Suppressor macrophage treated with lipopolysaccharide for 1 hour (primary cell): ENCODE measurements at regions not wholly inside any gene's neighbourhood (a gene's known extent, or its start where the extent isn't known, plus 50 kb on each side); places are given as distances from the start of the nearest gene placed in this dataset.
"Not testable (repeated sequence)": the region's sequence is repeated elsewhere in the genome, so short reads cannot be mapped to it uniquely, and the experiment has no call there.

Experiments used
- DNase-seq, 3 donors: peaks; one replicate each; pipeline ENCODE4 v3.0.0-alpha.2; 2020 to 2022

DNA sequence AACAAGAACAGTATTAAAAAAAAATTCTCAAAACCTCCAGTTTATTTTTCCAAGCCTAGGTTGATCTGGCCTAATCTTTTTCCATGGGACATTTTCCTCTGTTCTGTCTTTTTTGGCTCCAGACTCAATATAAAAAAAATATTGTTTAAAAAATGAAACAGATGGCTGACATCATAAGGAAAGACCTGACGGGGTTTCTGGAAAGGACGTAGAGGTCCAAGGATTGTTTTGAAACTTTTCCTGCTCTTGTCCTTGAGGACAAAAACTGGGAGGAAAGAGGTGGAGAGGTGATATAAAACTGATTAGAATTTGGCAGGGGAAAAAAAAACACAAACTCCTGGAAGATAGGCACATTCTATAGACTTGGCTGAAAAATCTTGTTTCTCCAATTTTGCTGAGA is 211.4 kb upstream of the CDH11 start:
- DNase-seq, result no peak

DNA sequence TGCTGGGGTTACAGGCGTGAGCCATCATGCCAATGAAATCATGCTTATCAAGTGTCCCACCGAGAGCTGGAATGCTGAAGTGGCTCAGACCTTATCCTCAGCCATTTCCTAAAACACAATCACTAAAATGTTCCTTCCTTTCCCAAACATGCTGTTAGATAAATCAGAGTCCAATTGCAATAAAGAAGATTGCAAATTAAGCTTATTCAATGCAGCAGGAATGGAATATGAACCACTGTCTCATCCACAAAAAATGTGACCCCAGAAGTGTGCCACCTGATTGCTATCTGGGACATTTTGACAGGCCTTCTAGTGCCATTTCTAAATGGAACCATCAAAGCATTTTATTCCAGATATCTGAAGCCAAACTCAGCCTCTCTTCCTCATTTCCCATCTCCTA is 205.5 kb upstream of the CDH11 start:
- no peak for DNase-seq

DNA sequence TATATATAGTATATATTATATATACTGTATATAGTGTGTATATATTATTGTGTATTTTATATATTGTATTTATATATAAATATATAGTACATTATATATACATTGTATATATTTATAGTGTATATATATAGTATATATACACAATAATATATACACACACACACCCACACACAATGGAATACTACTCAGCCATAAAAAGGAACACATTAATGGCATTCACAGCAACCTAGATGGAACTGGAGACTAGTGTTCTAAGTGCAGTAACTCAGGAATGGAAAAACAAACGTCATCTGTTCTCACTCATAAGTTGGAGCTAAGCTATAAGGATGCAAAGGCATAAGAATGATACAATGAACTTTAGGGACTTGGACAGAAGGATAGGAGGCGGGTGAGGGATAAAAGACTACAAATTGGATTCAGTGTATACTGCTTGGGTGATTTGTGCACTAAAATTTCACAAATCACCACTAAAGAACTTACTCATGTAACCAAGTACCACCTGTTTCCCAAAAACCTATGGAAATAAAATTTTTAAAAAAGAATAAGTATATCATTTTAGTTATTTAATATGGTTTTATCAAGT is 201.9 kb upstream of the CDH11 start:
- no peak for DNase-seq

DNA sequence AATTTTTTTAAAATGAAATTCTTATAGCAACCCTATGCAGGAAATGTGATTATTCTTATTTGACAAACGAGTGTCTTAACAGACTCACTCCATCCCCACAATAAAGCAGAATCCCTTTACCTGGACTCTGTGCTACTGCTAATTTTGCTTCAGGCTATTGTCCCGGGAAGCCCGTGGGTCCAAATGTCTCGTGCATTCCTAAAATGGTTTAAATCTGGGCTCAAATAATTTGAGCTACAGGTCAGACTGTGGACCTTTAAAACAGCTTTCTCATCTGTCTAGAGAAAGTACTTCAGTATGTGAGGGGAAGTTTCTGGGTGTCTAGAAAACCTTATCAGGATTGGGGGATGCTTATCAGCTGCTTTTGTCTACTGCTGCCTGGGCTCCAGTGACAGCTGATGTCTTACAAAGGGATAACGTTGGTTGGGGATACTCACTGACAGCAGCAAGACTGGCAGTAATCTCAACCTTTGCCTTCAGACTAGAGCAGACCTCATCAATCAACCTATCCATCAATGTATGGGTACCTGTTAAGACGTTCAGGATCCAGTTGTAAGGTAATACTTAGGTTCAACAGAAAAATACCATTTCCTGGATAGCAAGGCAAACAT is 197.9 kb upstream of the CDH11 start:
- no peak for DNase-seq

DNA sequence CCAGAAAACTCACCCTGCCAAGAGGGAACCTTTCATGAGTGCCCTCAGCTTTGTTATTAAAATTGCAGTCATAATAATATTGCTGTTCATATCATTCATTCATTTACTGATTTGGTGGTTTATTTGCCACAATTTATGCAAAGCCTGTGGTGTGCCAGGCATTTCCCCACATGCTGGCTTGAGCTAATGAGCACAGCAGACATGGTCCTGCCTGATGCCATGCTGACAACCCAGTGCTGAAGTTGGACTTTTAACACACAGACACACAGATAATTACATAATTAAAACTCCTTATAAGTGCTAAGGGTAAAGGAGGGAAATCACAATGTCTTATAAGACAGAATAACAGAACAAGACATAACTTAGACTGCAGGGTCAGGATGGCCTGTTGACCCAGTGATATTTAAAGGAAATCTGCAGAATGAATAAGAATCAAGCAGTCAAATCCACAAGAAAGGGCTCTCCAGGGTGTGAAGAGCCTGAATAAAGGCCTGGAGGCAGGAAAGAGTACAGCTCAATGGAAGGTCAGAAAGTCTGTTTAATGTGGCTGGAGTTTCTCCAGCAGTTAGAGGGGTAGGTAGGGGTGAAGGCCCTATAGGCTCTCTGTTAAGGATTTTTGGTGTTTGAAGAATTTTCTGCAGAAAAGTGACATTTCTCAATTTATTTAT is 196.9 kb upstream of the CDH11 start:
- no peak for DNase-seq

DNA sequence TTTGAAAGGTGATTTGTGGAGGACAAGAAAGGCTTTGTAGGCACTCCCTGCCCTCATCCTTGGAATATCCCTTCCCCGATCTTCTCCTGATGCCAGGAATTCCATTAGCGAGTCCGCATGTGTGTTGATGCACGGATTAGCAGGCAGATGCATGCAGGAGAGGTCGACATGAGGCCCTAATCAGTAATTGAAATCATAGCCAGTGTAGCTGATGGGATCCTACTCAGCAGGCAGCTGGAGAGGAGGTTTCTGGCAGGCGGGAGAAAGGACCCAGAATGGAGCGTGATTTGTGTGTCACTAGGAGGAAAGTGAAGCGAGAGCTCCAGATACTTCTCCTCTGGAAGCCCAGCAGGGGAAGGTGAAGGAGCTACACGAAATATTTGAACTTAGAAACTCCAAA is 196.3 kb upstream of the CDH11 start:
- no peak for DNase-seq

DNA sequence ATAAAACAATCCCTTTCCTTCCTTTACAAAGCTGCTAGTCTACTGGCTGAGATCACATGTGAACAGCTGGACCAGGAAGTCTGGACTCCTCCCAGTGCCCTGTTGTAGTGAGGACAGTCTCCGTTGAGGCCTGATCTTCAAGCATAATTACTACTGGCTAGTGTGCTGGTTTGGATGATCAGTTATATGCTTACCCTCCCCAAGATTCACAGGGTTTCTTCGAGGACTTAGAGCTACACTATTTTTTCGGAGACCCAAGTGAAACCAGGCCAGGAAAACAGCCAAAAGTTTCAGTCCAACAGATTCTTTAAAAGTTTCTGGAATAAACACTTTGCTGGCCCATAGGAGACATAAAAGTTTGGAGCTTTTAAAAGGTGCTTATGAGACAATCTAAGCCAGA is 194.9 kb upstream of the CDH11 start:
- DNase-seq, result no peak

DNA sequence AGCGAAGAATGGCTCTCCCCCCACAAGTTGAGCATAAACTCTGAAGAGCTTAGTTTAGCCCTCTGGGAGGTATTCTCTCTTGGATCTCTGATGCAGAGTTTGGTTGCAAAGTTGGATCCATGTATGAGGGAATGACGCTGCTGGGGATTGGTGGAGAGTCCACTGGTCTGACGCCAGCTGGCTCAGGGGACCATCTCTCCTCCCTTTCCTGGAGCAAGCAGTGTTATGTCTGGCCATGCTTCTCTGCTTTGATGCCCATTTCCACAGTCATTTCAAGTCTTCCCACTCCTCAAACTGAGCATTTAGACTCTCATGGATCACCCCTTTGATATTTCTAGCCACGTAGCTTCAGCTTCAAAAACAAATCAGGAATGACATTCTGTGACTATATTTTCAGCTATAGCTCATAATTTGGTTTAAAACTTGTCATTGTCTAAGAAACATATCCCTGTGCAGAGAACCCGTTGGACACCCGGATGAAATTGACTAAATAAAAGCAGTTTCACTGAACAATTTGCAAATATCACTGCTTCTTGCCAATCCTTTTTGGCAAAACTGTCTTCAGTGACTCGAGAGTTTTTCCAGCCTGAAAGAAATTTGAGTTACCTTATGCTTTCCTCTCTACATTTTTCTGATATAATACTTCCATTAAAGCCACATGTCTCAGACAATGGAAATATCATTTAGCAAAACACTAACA is 193.4 kb upstream of the CDH11 start:
- no peak for DNase-seq

DNA sequence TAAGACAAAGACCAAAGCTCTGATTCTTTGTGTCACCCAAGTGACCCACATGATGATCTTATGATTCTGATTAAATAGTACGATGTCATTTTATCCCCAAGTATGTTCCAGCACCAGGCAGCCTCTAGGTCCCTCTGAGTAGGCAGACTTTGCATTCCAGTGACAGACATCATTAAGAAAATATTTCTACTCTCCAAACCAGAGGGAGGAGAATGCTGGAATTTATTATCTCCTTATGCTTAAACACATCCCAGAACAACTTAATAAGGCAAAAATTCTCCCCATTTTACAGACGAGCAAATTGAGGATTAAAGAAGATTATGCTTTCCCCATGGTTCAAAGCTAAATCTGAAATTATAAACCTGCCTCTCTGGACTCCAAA is 192.8 kb upstream of the CDH11 start:
- no peak for DNase-seq

DNA sequence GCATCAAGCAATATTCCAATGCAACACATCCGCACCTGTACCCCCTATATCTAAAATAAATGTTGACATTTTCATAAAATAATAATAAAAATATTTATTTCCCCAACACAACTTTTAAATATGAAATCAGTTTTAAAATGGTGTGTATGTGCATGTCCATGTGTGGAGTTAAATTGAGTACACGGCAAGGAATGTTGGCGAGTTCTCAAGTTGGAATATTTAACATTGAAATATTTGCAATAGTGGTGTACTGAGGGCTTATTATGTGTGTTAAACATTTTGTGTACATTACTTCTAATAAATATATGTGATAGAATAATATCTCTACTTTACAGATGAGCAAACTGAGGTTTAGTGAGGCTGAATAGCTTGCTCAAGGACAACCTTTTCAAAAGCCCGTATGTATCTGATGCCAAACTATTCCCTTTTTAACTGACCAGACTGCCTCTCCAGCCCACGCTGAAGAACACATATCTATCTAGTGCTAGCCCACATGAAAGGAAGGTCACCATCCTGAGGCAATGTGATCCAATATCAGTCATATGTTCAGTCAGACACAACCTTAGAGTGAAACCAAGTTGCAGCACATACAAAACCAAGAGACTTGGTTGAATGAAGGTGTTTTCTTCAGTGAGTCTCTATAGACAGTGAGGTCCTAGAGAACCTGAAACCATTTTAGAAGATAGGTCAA is 192.2 kb upstream of the CDH11 start:
- DNase-seq, result no peak

DNA sequence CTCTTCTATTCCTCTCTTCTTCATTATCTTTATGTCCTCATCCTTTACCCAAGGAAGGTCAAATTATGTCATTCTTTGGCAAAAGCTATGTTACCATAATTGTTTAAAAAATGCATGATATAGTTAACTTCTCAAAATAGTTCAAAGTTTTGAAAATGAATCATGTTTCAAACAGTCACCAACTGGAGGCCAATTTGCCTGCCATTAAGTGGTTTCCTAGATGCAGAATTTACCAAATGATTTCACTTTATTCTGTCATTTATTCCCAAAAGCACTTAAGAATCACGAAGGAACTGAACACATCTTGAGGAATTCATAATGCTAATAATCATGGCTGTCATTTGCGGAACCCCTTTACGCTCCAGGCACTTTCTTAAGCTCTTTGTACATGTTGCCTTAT is 190.9 kb upstream of the CDH11 start:
- DNase-seq, result no peak

DNA sequence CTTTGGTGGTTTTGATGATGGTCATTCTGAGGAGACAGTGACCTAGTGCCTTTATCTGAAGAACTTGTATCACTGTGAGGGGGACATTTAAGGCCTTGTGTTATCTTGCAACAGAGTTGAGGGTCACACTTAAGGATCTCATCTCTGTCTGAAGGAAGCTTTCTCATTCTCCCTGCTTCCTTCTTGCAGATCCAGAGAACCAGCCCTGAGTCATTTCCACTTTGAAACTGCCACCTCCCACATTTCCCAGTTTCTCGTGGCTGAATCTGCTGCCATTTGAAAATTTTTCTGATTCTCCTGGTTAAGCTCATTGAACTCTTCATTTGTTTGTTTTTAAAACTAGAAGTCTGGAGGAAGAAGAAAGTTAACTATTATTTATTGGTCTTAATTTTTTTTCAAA is 190.2 kb upstream of the CDH11 start:
- no peak for DNase-seq

DNA sequence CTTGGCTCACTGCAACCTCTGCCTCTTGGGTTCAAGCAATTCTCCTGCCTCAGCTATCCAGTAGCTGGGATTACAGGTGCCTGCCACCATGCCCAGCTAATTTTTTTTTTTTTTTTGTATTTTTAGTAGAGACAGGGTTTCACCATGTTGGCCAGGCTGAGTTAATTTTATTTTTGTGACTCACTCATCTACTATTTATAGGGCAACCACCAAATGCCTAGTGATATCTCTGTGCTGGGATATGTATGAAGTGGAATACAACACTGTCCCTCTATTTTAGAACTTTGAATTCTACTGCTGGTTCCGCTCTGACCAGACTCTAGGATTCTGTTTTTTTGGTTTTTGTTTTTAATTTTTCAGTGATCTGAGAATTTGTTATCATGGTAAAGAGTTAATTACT is 188.6 kb upstream of the CDH11 start:
- not testable (repeated sequence) for DNase-seq

DNA sequence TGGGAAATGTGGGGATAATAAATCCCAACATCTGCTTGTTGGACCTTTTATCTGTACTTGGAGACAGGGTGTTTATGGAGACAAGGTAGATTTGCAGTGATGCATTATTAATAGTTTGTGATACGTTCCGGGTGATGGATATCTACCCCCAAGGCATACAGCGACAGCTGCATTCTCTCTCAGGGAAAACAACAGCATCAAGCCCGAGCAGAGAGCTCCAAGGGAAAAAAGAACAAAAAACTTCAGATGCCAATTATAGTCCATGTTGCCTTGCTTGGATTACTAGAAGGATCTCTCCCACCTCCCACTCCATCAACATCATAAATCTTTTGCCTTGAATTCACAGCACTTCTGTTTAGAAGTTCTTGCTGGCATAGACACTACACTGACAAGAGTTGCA is 187.5 kb upstream of the CDH11 start:
- DNase-seq, result no peak

DNA sequence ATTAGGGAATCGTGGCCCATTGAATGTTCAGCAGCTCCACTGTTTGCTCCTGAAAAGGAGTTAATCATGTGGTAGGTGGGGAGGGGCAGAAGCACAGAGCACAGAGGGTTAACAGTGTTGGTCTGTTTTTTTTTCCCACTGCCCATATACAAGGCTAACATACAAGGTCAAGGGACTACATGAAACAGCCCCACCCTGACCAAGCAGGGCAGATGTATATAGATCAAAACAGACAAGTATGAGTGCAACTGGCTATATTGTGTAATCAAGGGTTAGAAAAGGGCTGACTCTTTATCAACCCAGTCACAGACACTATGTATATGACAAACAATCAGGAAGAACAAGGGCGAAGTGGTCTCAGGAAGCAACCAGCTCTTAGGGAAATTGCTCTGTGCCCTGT is 186.6 kb upstream of the CDH11 start:
- no peak for DNase-seq

DNA sequence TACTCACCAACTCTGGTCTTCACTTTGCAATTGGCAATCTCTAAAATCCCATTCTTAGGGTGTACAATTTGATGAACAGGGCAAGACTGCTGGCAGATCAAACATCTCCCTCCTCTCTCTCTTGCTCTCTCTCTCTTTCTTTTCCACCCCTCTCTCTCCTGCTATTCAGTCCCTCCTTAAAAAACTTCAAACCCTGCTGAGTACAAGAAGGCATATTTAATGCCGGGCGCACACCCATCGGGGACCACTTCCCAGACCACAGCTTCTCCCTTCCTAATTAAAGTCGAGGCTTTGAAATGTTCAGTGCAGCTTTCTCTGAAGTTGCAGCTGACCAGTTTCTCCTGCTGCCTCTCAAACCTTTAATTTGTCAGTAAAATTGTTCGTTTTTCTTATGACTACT is 185.4 kb upstream of the CDH11 start:
- DNase-seq, result no peak

DNA sequence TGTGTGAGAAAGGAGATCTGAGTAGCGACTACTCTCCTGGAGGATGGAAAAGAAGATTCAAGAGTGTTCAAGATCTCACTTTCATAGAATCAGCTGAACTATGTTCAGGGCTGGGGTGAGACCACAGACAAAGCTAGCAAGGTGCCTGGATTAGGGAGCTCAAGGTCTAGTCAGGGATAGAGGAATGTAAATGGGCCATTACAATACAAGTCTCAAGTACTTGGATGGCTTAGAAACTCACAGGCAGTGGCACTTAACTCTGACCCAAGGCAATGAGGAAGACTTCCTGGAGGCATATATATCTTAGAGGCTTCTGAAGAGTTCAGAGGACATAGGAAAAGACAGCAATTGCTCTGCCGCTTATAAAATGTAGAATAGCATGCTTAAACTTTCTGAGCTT is 184.9 kb upstream of the CDH11 start:
- no peak for DNase-seq

DNA sequence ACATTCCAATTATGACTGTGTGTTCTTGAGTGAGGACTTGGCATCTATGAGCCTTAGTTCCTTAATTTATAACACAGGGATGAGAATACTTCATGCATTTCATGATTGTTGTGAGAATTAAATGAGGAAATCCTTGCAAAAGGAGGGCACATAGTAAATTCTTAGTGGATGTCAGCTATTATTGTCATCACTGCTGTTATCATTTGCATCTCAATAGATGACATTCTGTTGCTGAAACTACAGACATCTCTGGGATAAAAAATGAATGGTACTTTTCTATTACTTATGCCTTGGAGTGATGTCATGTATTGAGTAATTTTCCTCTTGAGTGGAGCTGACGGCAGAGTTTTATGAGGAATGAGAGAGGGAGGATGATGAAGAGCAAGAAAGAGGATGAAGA is 184.4 kb upstream of the CDH11 start:
- no peak for DNase-seq

DNA sequence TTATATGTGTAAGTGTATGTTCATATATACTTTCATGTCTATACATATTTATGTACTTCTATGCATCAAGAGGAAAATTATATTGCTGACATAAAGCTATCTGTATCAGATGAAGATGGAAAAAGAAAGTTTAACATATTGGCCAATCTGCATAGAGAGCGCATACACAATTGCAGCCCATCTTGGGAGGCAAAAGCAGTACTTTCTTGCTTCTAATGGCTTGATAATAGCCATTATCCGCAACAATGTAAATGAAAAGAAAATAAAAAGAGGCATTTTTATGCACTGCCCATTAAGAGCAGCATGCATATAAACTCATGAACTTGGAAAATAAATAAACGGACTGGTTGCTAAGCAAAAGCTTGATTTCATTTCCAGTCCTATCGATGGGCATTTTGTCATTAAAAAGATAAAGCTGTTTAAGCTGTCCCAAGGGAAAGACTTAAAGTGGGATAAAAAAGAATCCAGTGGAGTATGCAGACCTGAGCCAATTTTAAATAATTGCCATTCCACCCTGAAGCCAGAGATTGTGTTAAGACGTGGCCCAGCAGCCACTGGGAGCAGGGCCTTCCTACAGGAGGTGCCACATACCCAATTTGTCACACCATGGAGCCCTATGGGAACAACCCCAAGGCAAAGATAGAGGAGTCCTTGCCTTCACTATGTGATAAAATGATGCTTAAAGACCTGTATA is 183.6 kb upstream of the CDH11 start:
- no peak for DNase-seq

DNA sequence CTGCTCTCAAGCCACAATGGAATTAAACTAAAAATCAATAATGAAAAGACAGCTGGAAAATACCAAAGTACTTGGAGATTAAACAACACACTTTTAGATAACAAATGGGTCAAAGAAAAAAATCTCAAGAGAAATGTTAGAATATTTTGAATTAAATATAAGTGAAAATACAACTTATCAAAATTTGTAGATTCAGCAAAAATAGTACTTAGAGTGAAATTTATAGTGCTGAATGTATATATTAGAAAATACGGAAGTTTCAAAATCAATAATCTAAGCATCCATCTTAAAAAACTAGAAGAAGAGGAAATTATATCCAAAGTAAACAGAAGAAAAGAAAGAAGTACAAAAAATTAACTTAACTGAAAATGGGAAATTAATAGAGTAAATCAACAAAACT is 179.2 kb upstream of the CDH11 start:
- no peak for DNase-seq

DNA sequence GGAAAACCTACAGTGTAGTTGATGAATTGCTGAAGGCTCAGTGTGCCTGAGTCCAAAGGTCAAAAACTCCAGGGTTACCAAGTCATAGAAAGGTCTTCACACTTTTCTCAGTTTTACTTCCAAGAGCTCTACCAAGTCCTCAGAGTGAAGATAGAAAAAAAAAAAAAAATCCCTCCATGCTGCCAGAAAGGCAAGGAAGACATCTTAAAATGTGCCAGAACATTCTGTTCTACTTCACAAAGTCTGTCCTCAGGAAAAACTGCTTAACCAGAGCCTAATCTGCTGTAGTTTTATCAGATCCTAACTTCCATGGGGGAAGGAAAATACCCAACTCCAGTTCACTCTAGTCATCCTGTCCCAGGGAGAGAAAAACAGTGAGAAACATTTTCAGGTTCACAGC is 175.6 kb upstream of the CDH11 start:
- DNase-seq, result no peak

DNA sequence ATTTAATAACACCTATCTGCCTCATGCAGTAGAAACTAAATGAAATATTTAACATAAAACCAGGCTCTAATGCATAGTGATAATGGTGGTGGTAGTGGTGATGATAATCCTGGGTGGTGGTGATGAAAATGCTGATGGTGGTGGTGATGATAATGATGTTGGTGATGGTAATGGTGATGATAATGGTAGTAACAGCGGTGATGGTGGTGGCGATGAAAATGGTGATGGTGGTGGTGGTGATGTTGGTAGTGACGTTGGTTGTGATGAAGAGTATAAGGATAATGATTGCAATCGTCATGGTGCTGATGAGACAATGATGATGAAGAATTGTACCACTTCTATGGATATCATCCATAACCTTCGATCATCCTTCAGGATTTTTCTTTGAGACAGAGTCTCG is 173.7 kb upstream of the CDH11 start:
- DNase-seq, result no peak

DNA sequence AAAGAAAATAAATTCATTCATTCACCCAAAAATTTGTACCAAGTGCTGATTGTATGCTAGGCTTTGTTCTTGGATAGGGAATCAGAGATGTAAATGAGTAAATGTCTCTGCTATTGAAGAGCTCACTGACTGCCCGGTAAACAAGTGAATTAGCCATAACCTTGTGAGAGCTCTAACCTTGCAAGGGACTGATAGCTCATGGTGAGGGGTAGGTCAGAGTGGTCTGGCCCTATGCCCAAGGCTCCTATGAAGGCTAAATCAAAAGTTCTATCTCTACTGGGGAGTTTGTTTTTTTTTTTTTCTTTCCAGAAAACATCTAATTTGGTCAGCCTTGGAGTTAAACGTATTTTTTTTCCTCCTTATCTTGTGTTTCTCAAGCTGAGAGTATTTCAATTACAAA is 172.8 kb upstream of the CDH11 start:
- no peak for DNase-seq
